Endometrium (tissue), 2 donors: ENCODE measurements at regions not wholly inside any gene's neighbourhood (a gene's known extent, or its start where the extent isn't known, plus 50 kb on each side); places are given as distances from the start of the nearest gene placed in this dataset.

ENCODE experiments used
- FAIRE-seq: peaks from 2 replicates; lab custom pipeline; 2012; peaks lifted over from hg19 to GRCh38; lab: Jason Lieb, UNC
- donor health status: control.
- donor health status: control.

DNA sequence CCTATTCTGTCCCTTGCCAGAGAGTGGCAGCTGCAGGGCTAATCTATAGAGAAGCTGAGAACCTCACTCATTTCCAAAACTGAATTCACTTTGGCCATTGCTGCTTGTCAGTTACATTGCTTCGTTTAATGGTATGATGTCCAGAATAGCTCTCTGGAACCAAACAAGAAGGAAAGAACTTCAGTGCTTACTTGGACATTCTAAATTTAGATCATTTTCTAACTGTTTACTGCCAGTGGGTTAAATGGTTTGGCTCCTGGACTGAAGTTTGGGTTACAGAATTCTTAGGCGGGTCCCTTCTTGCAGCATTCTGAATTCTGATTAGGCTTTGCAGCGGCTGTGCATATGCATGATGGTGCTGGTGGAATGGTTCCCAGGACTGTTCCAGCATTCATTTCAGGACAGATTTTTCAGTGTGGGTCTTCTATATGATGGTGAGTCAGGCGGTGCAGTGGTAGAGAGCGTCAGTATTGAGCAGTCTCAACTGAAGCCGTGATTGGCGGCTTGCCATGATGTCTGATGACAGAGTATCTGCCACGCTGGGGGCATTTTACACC, 148.7 kb downstream of the DYRK2 start:
- no peak for FAIRE-seq

DNA sequence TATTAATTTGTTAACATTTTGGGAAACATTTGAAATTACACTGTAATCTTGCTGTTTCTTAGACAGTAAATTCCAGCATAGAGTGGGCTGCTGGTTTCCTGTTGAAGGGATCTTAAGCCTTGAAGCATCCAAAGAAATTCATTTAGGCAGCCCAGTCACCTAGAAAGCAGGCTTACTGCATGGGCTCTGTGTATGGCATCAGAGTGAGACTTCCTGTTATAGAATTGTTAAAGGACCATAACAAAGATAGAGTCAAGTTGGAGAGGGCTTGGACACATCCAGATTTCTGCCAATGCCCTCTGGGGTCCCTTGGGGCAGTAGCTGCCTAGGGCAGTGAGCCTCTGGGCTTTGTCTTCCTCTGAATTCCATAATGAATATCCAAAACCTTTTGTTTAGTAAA, 149.2 kb downstream of the DYRK2 start:
- FAIRE-seq, result no peak

DNA sequence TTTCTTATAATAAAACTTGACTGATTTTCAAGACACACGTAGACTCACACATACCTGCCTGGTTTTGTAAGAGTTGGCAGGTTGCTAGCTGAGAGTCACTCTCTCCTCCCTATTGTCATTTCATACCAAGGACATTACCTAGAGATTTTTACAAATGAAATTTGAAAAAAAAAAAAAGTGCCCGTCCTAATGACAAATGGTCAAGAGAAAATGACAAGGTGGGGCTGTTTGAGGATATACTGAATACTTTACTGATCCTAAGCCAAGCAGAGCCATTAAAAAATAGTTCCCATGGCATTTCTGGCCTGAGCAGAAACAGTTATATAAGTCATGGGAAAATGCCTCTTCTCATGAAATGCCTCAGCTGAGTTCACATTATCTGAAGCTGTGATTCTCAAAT, 150.2 kb downstream of the DYRK2 start:
- FAIRE-seq, result no peak

- no peak for FAIRE-seq
Measured at GRCh38 chr12:67802731-67803130, 154.2 kb downstream of the DYRK2 start.

GRCh38 chr12:67803278-67803993, 154.9 kb downstream of the DYRK2 start:
- no peak for FAIRE-seq

DNA sequence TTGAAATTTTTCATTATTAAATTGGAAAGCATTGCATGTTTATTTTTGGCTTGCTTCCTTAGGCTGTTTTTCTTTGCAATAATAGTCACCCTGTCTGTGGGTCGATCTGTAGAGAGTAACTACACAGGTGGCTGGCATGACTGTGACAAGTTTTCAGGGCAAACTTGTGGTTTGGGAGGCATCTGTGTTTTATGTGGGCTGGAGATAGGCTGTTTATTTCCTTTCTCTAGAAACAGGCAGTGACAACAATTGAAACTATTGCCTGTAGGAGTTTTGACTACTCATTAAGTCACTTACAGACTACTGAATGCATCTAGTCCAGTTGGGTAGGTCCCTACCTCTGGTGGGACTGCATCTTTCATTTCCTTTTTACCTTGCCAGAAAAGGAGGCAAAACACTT, 155.6 kb downstream of the DYRK2 start:
- FAIRE-seq, result no peak

GRCh38 chr12:67807814-67808213, 159.3 kb downstream of the DYRK2 start:
- FAIRE-seq, result no peak

DNA sequence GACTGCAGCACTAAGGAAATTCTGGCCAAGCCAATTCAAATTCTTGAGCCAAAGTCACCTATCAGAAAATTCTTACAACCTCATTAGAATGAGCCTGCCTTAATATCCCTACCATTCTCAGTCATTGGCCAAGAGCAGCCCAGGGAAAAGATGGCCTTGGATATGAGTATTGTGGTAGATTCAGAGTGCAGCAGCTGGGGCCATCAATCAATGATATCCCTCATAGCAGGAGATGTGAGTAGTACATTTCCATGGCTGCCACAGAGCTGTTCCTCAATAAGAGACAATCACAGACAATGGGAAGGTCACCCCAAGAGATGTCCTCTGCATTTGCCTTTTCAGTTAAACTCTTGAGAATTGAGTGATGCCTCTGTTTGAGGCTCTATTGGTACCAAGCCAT, 161.6 kb downstream of the DYRK2 start:
- no peak for FAIRE-seq

- FAIRE-seq, result no peak
Measured at GRCh38 chr12:67811437-67812361, 163.2 kb downstream of the DYRK2 start.

DNA sequence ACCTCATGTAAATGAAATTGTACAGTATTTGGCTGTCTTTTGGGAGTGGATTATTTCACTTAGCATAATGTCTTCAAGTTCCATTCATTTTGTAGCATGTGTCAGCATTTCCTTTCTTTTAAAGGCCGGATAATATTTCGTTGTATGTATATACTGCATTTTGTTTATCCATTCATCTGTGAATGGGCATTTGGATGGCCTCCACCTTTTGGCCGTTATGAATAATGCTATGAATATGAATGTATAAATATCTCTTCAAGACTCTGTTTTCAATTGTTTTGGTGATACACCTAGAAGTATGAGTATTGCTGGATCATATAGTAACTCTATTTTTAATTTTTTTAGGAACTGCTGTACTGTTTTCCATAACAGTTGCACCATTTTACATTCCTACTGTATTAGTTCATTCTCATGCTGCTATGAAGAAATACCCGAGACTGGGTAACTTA, 164.9 kb downstream of the DYRK2 start:
- no peak for FAIRE-seq

DNA sequence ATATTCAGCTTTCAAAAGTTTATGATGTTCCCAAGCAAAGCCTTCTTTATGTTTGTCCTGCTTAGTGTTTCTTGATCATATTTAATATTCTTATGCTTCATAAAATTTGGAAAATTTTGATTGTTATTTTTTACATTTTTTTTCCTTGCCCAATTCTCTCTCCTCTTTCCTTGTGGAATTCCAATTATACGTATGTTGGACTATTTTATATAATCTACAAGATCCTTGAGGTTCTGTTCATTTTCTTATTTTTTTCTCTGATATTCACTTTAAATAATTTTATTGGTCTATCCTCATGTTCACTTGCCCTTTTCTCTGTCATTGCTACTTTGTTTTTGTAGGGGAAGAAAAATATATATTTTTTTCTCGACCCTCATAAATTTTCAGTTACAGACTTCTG, 167.7 kb downstream of the DYRK2 start:
- FAIRE-seq, result no peak

DNA sequence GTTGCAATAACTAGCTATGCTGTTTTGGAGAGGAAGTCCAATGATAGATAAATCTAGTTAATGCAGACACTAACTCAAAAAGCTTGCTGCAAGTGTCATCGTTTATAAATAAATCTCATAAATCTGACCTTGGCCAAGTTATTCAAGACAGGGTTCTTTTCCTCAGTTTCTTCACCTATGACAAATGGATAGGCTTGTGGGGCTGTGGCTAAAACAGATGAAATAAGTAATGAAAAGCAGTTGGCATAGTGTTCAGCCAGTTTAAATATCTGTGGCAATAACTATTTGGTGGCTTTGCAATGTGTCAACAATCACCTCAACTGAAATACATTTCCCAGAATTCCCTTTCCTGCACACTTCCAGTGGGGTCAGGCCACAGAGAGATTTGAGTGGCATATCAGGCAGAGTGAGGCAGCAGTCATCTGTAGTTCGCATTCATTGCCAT, 169.9 kb downstream of the DYRK2 start:
- FAIRE-seq, result no peak

DNA sequence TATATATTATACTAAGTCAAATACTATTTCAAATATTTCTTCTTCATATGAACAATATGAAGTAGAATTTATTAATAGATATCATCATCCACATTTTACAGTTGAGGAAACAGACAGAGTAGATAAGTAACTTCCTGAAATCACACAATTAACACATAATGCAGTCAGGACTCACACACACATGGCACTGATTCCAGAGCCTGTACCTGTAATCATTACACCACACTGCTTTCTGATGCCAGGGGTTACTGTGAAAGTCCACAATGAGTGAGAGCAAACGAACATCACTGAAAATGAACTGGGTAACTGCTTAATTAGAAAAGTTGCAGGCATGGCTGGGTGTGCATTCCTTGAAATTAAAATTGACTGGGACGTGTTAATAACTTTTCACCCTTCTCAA, 169.3 kb upstream of the IFNG-AS1 start:
- FAIRE-seq, result no peak

DNA sequence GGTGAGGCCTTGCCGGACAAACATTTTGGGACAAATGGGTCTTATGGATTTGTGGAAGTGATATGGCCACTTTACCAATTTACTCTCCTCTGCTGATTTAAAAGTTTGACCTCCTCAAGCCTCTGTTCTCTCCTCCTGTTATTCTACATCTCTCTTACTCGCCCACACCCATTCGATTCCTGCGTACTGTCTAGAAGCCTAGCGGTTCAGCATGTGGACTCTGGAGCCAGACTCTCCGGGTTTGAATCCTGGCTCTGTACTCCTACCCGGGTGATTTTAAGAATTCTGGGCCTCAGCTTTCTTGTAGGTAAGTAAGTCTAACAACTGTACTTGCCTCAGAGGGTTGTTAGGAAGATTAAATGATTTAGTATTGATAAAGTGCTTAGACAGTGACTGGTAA, 168.6 kb upstream of the IFNG-AS1 start:
- FAIRE-seq, result no peak

DNA sequence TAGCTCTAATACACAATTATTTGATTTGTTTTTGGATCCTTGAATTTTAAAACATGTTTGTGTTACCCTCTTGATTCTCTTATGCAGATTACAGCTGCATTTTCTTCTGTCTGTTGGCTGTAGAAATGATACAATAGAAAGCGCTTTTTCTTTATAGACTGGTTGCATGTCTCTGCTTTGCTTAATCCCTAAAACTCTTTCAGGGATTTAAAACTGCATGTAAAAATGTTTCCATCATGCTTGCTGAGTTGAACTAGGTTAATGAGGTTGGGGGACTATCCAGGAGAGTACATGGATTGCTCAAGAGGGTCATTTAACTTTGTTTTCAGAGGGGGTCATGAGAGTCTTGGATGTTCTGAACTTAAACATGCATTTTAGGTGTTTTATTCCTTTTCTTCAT, 166.4 kb upstream of the IFNG-AS1 start:
- no peak for FAIRE-seq

DNA sequence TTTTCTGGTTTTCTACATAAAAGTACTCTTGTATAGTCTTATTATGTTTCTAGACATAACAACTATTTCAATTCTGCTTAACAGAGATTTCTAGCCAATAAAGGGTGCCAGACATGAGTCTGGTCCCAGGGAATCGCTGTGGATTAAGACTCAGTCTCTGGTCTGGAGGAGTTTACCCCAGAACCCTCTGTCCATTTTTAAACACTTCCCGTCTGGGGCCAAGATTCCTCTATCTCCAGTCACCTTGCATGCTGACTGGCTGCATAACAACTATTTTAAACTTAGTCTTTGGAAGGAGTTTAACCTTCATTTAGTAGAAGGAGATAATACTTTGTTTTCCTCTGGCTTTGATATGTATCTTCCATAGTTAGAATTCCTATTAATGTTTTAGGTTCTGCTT, 163.1 kb upstream of the IFNG-AS1 start:
- FAIRE-seq, result no peak

DNA sequence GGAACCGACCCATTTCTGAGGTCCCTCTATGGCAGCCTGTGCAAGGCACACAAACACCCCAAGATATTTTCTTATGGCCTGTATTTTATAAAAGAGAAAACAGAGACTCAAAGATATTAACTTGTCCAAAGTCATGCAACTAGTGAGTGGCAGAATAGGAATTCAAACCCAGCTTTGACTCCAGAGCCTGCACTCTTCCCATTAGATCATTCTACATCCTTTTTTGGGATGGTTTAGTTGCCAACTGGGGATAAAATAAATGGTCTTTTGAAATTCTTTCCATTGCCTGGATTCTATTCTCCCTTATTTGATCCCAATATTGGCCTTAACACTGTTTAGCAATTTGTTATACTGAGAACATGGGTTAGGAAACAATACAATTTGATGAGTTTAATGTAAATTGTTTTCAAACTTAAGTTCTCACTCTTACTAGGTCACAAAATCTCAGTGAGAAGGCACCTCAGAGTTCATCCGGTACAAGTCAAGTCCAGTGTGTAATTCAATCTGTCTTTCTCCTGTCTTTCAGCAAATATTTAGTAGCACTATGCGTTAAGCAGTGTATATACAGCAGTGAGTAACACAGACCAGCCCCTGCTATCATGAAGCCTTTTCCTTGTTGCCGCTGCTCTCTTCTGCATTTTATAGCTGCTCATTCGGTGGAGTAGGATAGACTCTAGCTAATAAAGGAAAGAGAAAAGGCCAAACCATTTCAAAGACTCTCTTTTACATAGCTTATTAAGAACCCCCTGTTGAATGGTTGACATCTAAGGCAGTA, 162.1 kb upstream of the IFNG-AS1 start:
- no peak for FAIRE-seq

GRCh38 chr12:67827820-67828383, 161.3 kb upstream of the IFNG-AS1 start:
- no peak for FAIRE-seq

GRCh38 chr12:67829896-67830295, 159.4 kb upstream of the IFNG-AS1 start:
- no peak for FAIRE-seq

- FAIRE-seq, result no peak
Measured at GRCh38 chr12:67832155-67832554, 157.1 kb upstream of the IFNG-AS1 start.

DNA sequence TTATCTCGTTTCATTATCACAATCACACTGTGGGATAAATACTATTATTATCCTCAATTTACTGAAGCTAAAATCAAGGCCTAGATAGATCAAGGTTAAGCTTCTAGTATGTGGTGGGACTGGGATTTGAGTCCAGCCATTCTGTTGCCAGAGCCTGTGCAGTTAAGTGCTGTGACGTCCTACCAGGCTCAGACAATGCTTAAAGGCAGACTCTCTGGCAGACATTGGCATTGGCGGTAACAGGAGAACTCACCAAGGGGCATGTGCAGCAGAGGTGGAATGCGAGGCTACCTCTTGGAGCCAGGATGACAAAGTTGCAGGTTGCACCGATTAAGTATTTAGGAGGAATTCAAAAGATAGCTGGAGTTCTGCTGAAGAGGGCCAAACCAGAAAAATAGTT, 155.6 kb upstream of the IFNG-AS1 start:
- no peak for FAIRE-seq

DNA sequence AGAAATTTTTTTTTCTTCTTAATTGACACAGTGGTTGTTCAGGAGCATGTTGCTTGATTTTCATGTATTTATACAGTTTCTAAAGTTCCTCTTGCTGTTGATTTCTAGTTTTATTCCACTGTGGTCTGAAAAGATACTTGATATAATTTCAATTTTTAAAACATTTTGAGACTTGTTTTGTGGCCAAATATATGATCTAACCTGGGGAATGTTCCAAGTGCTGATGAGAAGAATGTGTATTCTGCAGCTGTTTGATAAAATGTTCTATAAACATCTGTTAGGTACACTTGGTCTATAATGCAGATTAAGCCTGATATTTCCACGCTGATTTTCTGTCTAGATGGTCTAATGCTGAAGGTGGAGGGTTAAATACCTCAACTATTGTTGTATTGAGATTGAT, 151.4 kb upstream of the IFNG-AS1 start:
- FAIRE-seq, result no peak
